ENCODE measurements at regions not wholly inside any gene's neighbourhood (a gene's known extent, or its start where the extent isn't known, plus 50 kb on each side); places are given as distances from the start of the nearest gene placed in this dataset.

GRCh38 chr5:155193483-155194107, 180.0 kb downstream of the KIF4B start:
- no peak for TF ChIP-seq TEAD4 (IDR thresholded peaks at IDR 0.05; ENCODE audit: low read length)
- no peak for TF ChIP-seq TEAD4 (CRISPR knock-in tag; IDR thresholded peaks at IDR 0.05; ENCODE audit: borderline replicate concordance)
- no peak for TF ChIP-seq ELF2 (CRISPR knock-in tag; IDR thresholded peaks at IDR 0.05)
- TF ChIP-seq POLR2A (conservative IDR thresholded peaks at IDR 0.05), result no peak
- TF ChIP-seq BCLAF1 (IDR thresholded peaks at IDR 0.05; ENCODE audit: borderline replicate concordance in 1 of 2, control insufficient read depth in 1 of 2, low read depth in 2 of 2, low read length in 1 of 2), result no peak
